ENCODE measurements at regions not wholly inside any gene's neighbourhood (a gene's known extent, or its start where the extent isn't known, plus 50 kb on each side); places are given as distances from the start of the nearest gene placed in this dataset.

DNA sequence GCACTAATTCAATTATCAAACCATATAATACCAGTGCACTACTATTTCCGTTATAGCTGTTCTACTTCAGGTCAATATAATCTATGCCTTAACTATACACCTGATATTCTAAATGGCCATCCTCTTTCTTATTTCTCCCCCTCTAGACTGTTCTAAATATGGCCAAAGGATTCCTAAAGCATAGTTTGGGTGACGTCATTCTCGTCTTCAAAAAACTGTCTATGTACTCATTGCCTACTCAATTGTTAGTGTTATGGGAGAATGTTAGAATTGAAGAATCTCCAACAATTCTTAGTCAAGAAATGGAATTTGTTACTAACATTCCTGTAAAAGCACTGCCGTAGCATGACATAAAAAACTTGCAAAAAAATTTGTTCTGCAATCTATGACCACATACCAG, 431.1 kb upstream of the ANO3 start:
- Histone ChIP-seq H3K4me1 (ENCODE audit: insufficient read depth, low read length) (no peaks in the 10 kb centered on the region), H3K9me3 (ENCODE audit: control insufficient read depth, insufficient read depth, low read length) (no peaks in the 10 kb centered on the region), H3K9ac (ENCODE audit: low read depth, low read length) (no peak overlapping the region), H3K36me3 (ENCODE audit: insufficient read depth, low read length) (no peaks in the 10 kb centered on the region)

DNA sequence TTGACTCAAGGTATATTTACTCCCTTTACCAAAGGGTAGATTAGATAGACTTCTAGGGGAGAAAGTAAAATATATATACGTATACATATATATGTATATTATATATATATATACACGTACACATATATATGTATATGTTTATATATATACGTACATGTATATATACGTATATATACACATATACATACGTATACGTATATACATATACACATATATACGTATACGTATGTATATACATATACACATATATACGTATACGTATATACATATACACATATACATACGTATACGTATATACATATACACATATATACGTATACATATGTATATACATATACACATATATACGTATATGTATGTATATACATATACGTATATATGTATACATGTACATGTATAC, 430.5 kb upstream of the ANO3 start:
- H3K9ac ChIP-seq (ENCODE audit: low read depth, low read length): no peak overlapping the region
- no peaks in the 10 kb centered on the region for H3K4me1 ChIP-seq (ENCODE audit: insufficient read depth, low read length)
- H3K9me3 ChIP-seq (ENCODE audit: control insufficient read depth, insufficient read depth, low read length): no peaks in the 10 kb centered on the region
- H3K36me3 ChIP-seq (ENCODE audit: insufficient read depth, low read length): no peaks in the 10 kb centered on the region

DNA sequence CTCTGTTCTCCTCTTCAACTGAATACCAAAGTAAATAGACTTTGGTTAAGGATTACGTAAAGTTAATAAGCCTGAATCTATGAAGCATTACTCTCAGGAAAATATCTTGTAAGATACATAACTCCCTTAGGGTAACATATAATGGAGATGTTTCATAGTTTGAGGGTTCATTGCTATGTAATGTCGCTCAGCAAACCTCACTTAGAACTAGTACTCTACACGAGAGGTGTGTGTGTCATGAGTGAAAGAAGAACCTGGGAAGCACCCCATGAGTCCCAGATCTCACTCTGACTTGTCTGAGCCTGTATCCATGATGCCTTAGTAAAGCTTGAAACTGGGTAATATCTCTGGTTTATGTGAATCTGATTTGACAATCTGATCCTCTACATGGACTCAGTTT, 429.5 kb upstream of the ANO3 start:
- Histone ChIP-seq H3K9ac (ENCODE audit: low read depth, low read length) (no peak overlapping the region), H3K4me1 (ENCODE audit: insufficient read depth, low read length) (no peaks in the 10 kb centered on the region), H3K36me3 (ENCODE audit: insufficient read depth, low read length) (no peaks in the 10 kb centered on the region), H3K9me3 (ENCODE audit: control insufficient read depth, insufficient read depth, low read length) (no peaks in the 10 kb centered on the region)

DNA sequence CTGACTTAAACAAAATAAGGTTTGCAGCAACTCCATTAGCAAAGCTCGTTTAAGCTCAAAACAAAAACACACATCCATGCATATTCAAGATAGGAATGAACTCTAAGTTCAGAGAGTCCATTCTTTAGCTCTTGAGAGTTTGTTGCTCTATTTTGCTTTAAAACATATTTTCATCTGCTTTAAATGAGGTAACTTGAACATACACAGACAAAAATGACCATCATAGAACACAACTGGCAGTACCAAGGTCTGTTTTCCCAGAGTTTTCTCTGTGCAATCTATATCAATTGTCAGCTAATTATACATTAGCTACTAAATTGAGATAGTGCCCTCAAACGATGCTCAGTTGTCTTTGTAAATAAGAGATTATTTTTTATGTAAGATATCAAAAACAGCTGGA, 423.2 kb upstream of the ANO3 start:
- Histone ChIP-seq H3K36me3 (ENCODE audit: insufficient read depth, low read length) (no peaks in the 10 kb centered on the region), H3K9ac (ENCODE audit: low read depth, low read length) (no peak overlapping the region), H3K9me3 (ENCODE audit: control insufficient read depth, insufficient read depth, low read length) (no peaks in the 10 kb centered on the region), H3K4me1 (ENCODE audit: insufficient read depth, low read length) (no peaks in the 10 kb centered on the region)

DNA sequence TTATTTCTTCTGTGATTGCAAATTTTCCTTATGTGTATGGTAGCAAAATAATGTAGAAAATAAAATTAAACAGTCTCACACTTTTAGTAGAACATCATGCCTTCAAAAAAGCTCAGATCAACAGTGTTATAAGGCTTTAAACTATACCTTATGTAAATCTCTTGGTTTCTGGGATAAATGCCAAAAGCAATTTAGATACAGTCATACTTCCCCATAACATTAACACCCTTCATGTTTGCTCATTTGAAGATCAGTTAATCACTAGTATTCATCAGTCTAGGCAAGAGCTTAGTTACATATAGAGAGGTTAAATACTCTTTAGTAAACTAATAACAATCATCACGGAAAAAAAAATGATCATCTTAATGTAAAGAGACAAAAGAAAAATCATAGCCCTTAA, 421.8 kb upstream of the ANO3 start:
- Histone ChIP-seq H3K9ac (ENCODE audit: low read depth, low read length) (no peak overlapping the region), H3K9me3 (ENCODE audit: control insufficient read depth, insufficient read depth, low read length) (no peaks in the 10 kb centered on the region), H3K4me1 (ENCODE audit: insufficient read depth, low read length) (no peaks in the 10 kb centered on the region), H3K36me3 (ENCODE audit: insufficient read depth, low read length) (no peaks in the 10 kb centered on the region)

DNA sequence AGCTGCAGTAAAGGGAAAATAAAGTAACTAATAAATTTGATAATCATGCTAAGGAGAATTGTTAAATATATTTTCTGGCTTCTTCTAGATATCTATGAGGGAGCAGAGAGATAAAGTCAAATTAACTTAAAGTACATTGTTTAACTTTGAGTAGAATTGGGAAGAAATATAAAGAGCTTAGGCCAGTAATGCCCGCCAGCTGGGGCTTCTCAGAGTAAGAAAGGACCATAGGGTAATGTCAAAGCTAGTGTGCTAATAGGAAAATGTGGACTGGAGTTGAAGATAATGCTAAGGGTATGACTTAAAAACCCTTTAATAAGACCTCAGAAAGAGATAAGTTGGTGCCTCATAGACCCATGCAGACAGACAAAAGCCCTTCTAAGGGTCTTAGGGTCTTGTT, 411.6 kb upstream of the ANO3 start:
- Histone ChIP-seq H3K9me3 (ENCODE audit: control insufficient read depth, insufficient read depth, low read length) (no peaks in the 10 kb centered on the region), H3K4me1 (ENCODE audit: insufficient read depth, low read length) (no peaks in the 10 kb centered on the region), H3K36me3 (ENCODE audit: insufficient read depth, low read length) (no peaks in the 10 kb centered on the region), H3K9ac (ENCODE audit: low read depth, low read length) (no peak overlapping the region)

DNA sequence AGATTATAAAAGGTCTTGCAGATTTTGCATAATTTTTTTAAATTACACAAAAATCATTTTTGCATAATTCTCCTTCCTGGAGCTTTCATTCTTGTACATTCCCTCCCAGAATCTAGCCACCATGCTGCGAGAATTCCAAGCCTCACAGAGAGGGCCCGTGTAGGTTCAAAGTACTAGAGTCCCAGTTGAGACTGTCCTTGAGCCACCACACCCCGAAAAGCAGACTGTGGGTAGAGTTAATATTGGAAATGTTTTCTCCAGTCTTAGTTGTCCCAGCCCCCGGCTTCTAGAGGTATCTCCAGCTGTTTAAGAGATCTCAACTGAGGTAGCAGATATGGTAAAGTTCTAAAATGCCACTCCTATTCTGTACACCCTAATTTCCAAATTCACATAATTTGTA, 407.3 kb upstream of the ANO3 start:
- Histone ChIP-seq H3K4me1 (ENCODE audit: insufficient read depth, low read length) (no peaks in the 10 kb centered on the region), H3K9me3 (ENCODE audit: control insufficient read depth, insufficient read depth, low read length) (no peaks in the 10 kb centered on the region), H3K36me3 (ENCODE audit: insufficient read depth, low read length) (no peaks in the 10 kb centered on the region), H3K9ac (ENCODE audit: low read depth, low read length) (no peak overlapping the region)

DNA sequence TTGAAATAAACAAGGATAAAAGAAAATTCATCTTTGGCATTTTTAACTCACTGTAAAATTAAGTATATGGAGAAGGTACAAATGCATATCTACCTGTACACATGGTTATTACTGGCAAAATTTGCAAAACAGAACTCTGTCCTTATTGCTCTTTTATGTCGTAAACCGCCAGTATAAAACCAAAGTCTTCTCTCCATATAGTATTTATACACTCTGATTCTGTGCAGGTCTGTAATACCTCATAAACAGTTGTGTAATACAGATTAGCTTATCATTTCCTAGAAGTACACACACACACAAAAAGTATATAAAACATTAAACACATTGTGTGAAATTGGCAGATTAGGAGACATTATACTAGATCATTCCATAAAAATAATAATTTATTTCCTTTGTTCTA, 406.6 kb upstream of the ANO3 start:
- Histone ChIP-seq H3K9ac (ENCODE audit: low read depth, low read length) (no peak overlapping the region), H3K36me3 (ENCODE audit: insufficient read depth, low read length) (no peaks in the 10 kb centered on the region), H3K9me3 (ENCODE audit: control insufficient read depth, insufficient read depth, low read length) (no peaks in the 10 kb centered on the region), H3K4me1 (ENCODE audit: insufficient read depth, low read length) (no peaks in the 10 kb centered on the region)

DNA sequence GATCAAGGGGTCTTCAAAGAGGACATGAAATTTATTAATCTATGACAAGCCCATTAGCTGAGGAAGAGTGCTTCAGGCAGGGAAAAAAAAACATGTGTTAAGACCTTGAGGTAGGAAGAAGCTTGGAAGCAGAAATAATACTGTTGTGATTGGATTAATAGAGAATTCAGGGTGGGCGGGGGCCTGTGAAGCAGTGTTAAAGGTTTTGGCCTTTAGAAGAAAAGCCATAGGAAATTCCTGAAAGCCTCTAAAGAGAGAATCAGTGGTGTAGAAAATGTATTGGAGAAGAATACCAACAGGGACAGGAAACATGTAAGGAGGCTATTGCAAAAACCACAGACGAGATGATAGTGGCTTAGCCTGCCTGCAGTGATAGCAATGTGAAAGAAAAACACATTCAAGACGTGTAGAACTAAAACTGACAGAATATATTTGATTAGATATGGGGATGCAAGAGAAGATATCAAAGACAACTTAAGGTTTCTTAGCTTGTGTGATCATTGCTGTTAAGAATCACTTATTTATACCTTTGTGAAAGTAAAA, 404.4 kb upstream of the ANO3 start:
- H3K9ac ChIP-seq (ENCODE audit: low read depth, low read length): no peak overlapping the region
- H3K36me3 ChIP-seq (ENCODE audit: insufficient read depth, low read length): no peaks in the 10 kb centered on the region
- H3K9me3 ChIP-seq (ENCODE audit: control insufficient read depth, insufficient read depth, low read length): peaks cover 6% of the 10 kb centered on the region; the same call in 1 of the 2 replicates
- no peaks in the 10 kb centered on the region for H3K4me1 ChIP-seq (ENCODE audit: insufficient read depth, low read length)

DNA sequence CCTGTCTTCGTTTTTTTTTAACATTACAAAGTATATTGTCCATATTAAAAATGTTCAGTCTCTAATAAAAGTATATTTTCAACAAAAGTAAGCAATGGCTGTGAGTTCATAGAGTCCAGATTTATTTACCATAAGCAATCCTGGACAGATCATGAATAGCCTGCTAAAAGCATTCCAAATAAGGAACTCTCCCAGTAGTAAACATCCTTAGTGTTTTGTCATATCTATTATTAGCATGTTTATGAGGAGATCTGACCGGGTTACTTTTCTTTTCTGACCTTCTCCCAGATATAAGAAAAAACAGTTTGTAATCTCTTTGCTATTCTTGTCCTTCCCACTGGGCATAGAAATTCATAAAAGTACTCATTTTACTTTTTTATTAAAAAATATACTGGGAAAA, 403.9 kb upstream of the ANO3 start:
- Histone ChIP-seq H3K4me1 (ENCODE audit: insufficient read depth, low read length) (no peaks in the 10 kb centered on the region), H3K9me3 (ENCODE audit: control insufficient read depth, insufficient read depth, low read length) (peaks cover 6% of the 10 kb centered on the region; the same call in 1 of the 2 replicates), H3K9ac (ENCODE audit: low read depth, low read length) (no peak overlapping the region), H3K36me3 (ENCODE audit: insufficient read depth, low read length) (no peaks in the 10 kb centered on the region)

DNA sequence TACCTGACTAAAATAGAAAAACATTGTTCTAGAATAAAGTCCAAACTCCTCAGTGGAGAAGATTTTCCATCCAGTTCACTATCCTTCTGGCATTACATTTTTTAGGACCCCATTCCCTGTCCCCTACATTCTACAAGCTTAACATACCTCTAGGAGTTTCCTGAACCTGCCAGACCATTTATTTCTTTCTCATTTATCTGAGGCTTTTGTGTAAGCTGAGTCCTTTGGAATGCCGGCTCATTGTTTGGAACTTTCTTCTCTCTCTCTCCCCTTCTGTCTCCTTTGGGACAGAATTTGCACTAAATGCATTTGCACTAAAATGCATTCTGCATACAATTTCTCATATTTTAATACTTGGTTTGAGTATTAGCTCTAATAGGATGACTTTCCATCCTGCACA, 393.0 kb upstream of the ANO3 start:
- H3K9me3 ChIP-seq (ENCODE audit: control insufficient read depth, insufficient read depth, low read length): 0 out of 2 replicates have a peak, but pooled peaks cover 3% of the 10 kb centered on the region
- H3K9ac ChIP-seq (ENCODE audit: low read depth, low read length): no peak overlapping the region
- H3K4me1 ChIP-seq (ENCODE audit: insufficient read depth, low read length): no peaks in the 10 kb centered on the region; the same call in 1 of the 2 replicates
- no peaks in the 10 kb centered on the region; the same call in 1 of the 2 replicates for H3K36me3 ChIP-seq (ENCODE audit: insufficient read depth, low read length)

DNA sequence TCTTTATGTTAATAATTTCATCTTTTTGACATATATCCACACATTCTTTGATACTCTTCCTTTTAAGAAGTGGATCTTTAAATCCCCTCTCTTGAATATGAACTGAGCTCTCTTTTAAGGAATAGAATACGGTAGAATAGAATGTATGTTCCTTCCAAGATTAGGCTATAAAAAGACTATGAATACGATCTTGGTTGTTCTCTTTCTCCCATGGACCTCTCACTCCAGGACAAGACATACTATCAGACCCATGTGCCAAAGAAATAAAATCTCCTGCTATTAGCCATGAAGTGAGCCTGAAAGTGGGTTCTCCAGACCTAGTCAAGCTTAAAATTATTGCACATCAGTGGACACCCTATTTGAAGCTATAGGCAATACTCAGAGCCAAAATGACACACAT, 392.2 kb upstream of the ANO3 start:
- Histone ChIP-seq H3K9me3 (ENCODE audit: control insufficient read depth, insufficient read depth, low read length) (0 out of 2 replicates have a peak, but pooled peaks cover 3% of the 10 kb centered on the region), H3K9ac (ENCODE audit: low read depth, low read length) (no peak overlapping the region), H3K4me1 (ENCODE audit: insufficient read depth, low read length) (no peaks in the 10 kb centered on the region; the same call in 1 of the 2 replicates), H3K36me3 (ENCODE audit: insufficient read depth, low read length) (no peaks in the 10 kb centered on the region; the same call in 1 of the 2 replicates)

DNA sequence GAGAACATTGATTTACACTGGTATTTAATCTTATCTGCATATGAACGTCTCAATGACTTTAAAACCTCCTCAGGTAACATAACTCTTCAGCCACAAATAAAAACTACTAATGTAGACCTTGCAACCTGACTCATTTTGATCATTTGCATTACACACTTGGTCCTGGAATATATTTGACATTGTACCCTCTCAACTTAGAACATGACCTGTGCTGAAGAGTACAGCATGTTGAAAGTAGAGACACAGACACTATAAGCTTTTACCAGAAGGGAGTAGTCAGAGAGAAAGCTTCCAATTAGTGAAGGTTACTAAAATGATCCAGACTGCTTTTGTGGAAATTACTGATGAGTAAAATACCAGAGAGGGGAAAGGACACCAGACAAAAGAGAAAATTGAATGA, 390.6 kb upstream of the ANO3 start:
- H3K9ac ChIP-seq (ENCODE audit: low read depth, low read length): no peak overlapping the region
- H3K4me1 ChIP-seq (ENCODE audit: insufficient read depth, low read length): no peaks in the 10 kb centered on the region; the same call in 1 of the 2 replicates
- no peaks in the 10 kb centered on the region for H3K9me3 ChIP-seq (ENCODE audit: control insufficient read depth, insufficient read depth, low read length)
- H3K36me3 ChIP-seq (ENCODE audit: insufficient read depth, low read length): no peaks in the 10 kb centered on the region; the same call in 1 of the 2 replicates

DNA sequence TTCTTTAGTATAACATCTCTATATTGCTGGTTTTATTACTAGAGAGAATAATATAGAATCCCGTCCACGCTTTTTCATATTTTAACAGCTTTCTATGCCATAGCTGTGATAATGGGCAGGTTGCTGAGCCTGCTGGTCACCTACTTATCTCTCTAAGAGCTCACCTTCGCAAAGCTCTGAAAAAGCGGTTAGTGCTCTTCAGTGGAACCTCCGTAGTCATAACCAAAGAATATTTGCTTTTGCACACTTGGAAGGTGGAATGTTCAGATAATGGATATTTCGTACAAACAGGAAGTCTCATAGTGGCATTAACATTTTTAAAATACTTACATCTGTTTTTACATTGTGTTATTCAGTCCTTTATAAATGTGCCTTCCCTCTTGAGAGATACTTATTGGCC, 388.9 kb upstream of the ANO3 start:
- H3K4me1 ChIP-seq (ENCODE audit: insufficient read depth, low read length): peaks cover 3% of the 10 kb centered on the region; the same call in 1 of the 2 replicates

DNA sequence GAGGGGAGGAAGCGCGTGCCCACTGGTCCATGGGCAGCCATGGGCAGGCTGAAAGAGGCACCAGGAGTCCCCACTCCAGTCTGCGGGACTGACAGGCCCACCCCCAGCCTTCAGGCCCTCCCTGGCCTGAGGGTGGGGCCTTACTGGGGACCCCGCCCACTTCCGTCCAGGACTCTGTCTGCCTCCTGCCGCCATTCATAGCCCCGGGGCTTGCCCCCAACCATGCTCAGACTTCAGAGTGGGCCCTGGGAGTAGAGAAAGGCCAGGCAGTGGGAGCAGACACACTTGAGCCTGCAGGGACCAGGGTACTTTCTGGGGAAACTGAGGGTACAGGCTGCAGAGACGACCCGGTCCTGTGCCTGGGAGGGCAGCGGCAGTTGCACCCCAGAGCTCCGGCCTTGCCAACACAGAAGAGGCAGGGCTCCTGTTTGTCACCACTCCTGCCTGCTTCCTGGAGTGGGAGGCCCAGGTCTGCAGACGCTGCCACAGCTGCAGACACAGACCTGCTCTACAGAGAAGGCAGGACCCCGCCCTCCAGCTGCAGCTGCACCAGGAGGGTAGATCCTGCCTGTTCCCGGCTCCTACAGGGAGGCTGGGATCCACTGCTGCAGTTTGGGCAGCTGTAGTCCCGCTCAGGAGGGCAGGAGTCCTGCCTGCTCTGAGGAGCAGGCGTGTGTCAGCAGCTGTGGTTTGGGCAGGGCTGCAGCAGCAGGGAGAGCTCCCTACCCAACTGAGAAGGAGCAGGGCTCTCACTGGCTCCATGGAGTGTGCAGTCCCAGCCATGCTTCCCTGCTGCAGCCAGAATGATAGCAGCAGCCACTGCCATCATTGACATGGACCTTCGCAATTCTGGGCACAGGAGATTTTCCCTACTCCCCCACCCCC, 387.9 kb upstream of the ANO3 start:
- Histone ChIP-seq H3K36me3 (ENCODE audit: insufficient read depth, low read length) (no peaks in the 10 kb centered on the region; the same call in 1 of the 2 replicates), H3K9me3 (ENCODE audit: control insufficient read depth, insufficient read depth, low read length) (no peaks in the 10 kb centered on the region), H3K9ac (ENCODE audit: low read depth, low read length) (no peak overlapping the region), H3K4me1 (ENCODE audit: insufficient read depth, low read length) (peaks cover 3% of the 10 kb centered on the region; the same call in 1 of the 2 replicates)

More for the DNA sequence above, 388.9 kb upstream of the ANO3 start:
- Histone ChIP-seq H3K9me3 (ENCODE audit: control insufficient read depth, insufficient read depth, low read length) (no peaks in the 10 kb centered on the region), H3K36me3 (ENCODE audit: insufficient read depth, low read length) (no peaks in the 10 kb centered on the region; the same call in 1 of the 2 replicates), H3K9ac (ENCODE audit: low read depth, low read length) (no peak overlapping the region)

Measured in ES-I3 (cell line).